Activated naive CD8-positive, alpha-beta T cell treated with anti-CD3 and anti-CD28 coated beads, Interleukin-2, amount 50 U/mL, for 24 hours (primary cell): ENCODE measurements at regions not wholly inside any gene's neighbourhood (a gene's known extent, or its start where the extent isn't known, plus 50 kb on each side); places are given as distances from the start of the nearest gene placed in this dataset.
"Not testable (repeated sequence)": the region's sequence is repeated elsewhere in the genome, so short reads cannot be mapped to it uniquely, and the experiment has no call there.

ENCODE experiments used
- ATAC-seq: fragments of 150-1000 bp; cut with Tn5 transposase; one replicate; pipeline ENCODE4 v1.10.0; 2021
- DNase-seq: peaks from one replicate; pipeline ENCODE4 v3.0.0; 2021
- H3K27ac Mint-ChIP-seq: one replicate; pipeline ENCODE4 v1.8.0; 2021; ENCODE audit warnings: mild to moderate bottlenecking, mixed read lengths
- H3K27me3 Mint-ChIP-seq: one replicate; pipeline ENCODE4 v1.8.0; 2021; ENCODE audit warnings: mixed read lengths
- H3K36me3 Mint-ChIP-seq: one replicate; pipeline ENCODE4 v1.8.0; 2021; ENCODE audit warnings: low read depth, mixed read lengths
- H3K4me1 Mint-ChIP-seq: one replicate; pipeline ENCODE4 v1.8.0; 2021; ENCODE audit warnings: mixed read lengths
- H3K4me3 Mint-ChIP-seq: one replicate; pipeline ENCODE4 v1.8.0; 2021; ENCODE audit warnings: mild to moderate bottlenecking, moderate library complexity, mixed read lengths
- H3K9me3 Mint-ChIP-seq: one replicate; pipeline ENCODE4 v1.8.0; 2021; ENCODE audit warnings: mixed read lengths

DNA sequence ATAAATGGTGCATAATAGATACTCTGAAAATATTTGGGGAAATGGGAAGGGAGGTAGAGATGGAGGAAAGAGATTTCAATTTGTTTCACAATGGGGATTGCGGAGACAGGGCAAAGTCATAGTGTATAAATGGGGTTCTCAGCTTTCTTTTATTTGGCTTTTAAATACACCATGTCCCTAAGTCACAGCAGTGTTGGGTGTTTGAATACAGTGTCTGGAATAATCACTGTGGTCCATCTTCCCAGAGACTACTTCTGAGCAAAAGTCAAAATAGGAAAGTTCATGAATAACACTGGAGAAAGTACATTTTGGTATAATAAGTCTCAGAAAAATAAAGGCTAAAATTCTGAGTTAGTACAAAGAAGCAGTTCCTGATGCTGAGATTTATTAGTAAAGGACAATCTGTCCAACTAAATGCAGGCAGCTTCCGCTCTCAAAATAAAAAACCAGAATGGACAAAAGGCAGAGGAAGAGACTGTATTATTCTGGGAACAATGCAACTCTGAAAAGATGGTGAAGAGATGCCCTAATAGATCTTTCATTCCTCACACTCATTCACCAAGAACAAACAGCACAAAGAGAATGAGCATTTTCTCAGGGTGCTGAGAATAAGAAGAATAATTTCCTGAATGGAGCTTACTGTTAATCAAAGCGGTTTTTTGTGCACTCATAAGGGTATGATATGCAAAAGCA, 295.4 kb upstream of the PIK3C3 start:
- Mint-ChIP-seq H3K36me3 (no peaks in the 10 kb centered on the region), H3K27ac (no peak overlapping the region), H3K4me3 (no peak overlapping the region), H3K9me3 (peaks cover 4% of the 10 kb centered on the region), H3K27me3 (no peaks in the 10 kb centered on the region), H3K4me1 (no peaks in the 10 kb centered on the region)
- DNase-seq (no peak), ATAC-seq (no peak)

DNA sequence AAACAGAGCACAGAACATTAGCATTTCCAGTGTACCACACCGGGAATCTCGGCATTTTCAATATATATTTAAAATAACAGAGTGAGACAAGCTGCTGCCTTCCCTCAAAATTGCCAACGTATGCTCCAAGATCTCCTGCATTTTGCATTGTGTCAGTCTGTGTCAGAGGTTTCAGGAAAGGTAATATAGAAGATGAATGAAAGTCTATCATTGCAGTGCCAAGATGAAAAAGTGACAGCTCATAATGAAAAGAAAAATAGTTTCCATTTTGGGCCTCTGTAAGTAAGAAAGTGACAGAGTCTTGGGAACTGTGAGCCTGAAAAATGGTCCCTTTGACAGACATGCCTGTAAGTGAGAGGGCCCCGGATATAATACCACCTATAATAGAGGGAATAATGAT, 297.8 kb upstream of the PIK3C3 start:
- ATAC-seq (no peak), DNase-seq (no peak)
- Mint-ChIP-seq H3K27me3 (no peaks in the 10 kb centered on the region), H3K4me1 (no peaks in the 10 kb centered on the region), H3K36me3 (no peaks in the 10 kb centered on the region), H3K9me3 (peaks cover 4% of the 10 kb centered on the region), H3K27ac (no peak overlapping the region), H3K4me3 (no peak overlapping the region)

DNA sequence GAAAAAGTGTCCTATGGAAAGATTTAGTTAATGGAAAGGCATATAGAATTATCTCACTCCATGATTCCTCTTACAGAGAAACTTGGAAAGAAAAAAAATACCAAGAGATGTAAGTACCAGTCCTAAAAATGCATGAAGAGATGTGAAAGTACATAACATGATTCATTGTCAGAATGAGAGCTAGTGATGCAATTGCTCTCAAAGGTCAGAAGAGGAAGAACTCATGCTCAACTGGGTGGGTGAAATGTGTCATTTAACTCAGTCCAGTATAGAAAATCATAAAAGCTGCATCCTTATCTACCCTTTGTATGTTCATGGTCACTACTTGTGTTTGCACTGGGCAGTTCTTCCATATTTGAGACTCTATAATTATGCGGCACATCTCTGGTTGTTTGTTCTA, 300.0 kb upstream of the PIK3C3 start:
- no peak overlapping the region for H3K27ac Mint-ChIP-seq
- no peak for ATAC-seq
- H3K4me3 Mint-ChIP-seq: no peak overlapping the region
- no peaks in the 10 kb centered on the region for H3K9me3 Mint-ChIP-seq
- DNase-seq: no peak
- no peaks in the 10 kb centered on the region for H3K36me3 Mint-ChIP-seq
- H3K27me3 Mint-ChIP-seq: no peaks in the 10 kb centered on the region
- H3K4me1 Mint-ChIP-seq: no peaks in the 10 kb centered on the region

DNA sequence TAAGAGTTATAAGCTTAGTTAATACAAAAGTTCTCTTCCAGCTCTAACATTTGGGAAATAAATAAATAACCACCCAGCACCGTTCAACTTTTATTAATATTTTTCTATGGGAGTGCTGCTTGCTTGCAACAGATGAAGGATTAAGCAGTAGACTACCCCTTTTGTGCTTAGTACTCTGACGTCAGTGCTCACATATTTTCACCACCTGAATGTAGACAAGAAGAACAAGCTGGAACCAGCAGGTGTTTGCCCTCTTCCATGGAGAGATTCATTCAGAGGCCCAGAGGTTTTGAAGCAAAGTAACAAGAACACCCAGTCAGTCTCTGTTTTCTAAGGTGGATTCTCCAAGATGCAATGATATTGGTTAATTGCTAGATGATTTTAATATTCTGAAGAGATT, 307.1 kb upstream of the PIK3C3 start:
- Mint-ChIP-seq H3K27me3 (no peaks in the 10 kb centered on the region), H3K9me3 (no peaks in the 10 kb centered on the region), H3K4me3 (no peak overlapping the region), H3K36me3 (no peaks in the 10 kb centered on the region), H3K27ac (no peak overlapping the region), H3K4me1 (no peaks in the 10 kb centered on the region)
- ATAC-seq (no peak), DNase-seq (no peak)

DNA sequence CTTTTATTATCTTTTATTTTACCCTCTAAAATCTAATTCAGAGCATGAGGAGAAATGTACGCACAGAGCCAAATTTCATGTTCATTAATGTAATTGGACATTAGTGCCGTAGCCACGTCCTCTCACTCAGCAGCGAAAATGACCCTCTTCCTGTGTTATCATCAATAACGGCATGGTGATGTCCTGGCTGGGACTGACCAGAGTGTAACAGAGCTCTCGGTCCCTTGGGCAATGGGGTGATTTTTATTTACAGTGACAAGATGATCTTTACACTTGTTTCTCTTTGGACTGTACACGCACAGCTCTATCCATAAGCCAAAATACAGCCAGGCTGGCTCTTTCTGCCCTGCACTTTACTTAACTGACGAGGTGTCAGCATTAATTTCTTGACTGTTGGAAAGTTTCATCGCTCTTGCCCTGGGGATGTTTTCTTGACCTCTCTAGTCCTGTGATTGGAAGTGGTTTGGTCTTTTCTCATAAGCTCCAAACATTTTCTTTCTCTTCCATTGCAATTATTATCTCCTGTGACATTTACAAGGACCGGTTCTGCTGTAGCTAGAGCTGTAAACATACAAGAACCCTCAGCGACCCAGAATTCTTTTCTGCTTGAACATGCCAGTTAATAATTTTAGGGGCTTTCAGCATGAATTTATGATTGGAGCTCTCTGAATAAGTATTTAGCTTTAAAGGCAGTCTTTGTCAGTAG, 308.0 kb upstream of the PIK3C3 start:
- Mint-ChIP-seq H3K4me3 (no peak overlapping the region), H3K27ac (no peak overlapping the region)

DNA sequence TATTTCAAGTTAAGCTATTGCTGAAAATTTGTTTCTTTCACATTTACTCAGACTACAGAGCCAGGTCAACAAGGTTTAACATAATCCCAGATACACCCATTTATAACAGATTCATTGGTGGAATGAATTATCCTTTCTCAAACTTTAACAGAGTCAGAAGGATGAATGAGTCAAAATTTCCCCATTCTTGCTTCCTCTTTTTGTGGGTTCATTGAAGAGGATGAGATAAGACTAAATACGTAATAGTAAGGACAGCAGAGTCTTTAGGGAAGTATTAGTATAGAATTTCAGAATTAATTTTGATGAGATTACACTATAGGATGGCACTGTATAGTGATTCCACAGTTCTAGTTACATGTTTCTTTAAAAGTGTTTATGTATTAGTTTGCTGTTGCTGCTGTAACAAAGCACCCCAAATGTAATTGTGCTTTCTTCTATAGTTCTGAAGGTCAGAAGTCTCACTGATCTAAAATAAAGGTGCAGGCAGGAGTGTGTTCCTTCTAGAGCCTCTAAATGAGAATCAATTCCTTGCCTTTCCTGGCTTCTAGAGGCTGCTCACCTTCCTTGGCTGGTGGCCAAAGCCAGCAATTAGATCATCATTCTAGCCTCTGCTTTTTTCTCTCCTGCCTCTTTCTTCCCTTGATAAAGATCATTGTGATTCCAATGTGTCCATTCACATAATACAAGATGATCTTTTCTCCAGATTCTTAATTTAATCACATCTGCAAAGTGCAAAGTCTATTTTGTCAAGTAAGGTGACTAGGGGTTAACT, 309.3 kb upstream of the PIK3C3 start:
- H3K4me1 Mint-ChIP-seq: no peaks in the 10 kb centered on the region
- no peak for ATAC-seq
- no peak overlapping the region for H3K27ac Mint-ChIP-seq
- DNase-seq: no peak
- H3K4me3 Mint-ChIP-seq: no peak overlapping the region
- no peaks in the 10 kb centered on the region for H3K36me3 Mint-ChIP-seq
- peaks cover 4% of the 10 kb centered on the region for H3K9me3 Mint-ChIP-seq
- no peaks in the 10 kb centered on the region for H3K27me3 Mint-ChIP-seq

More for the DNA sequence above, 308.0 kb upstream of the PIK3C3 start:
- Mint-ChIP-seq H3K27me3 (no peaks in the 10 kb centered on the region), H3K9me3 (peaks cover under 1% of the 10 kb centered on the region), H3K4me1 (no peaks in the 10 kb centered on the region), H3K36me3 (no peaks in the 10 kb centered on the region)
- DNase-seq: no peak
- ATAC-seq: no peak

DNA sequence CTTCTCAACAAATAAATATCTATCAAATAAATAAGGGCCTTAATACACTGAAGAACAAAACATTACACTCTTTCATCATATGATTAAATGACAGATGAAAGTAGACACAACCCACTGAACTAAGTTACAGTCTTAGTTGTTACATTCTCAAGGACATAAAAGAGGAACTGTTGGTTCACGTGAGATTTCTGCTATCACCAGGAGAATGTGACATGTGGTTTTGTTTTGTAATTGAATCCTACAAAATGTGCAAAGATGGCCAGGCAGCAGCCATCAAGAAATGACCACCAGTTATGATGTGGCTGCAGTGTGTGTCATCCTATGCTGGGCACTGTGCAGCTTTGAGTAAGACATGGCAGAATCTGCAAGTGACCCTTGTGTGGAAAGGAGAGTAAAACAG, 310.6 kb upstream of the PIK3C3 start:
- H3K27ac Mint-ChIP-seq: no peak overlapping the region
- H3K4me1 Mint-ChIP-seq: no peaks in the 10 kb centered on the region
- peaks cover 4% of the 10 kb centered on the region for H3K9me3 Mint-ChIP-seq
- DNase-seq (no peak), ATAC-seq (no peak)
- no peaks in the 10 kb centered on the region for H3K36me3 Mint-ChIP-seq
- H3K4me3 Mint-ChIP-seq: no peak overlapping the region
- H3K27me3 Mint-ChIP-seq: no peaks in the 10 kb centered on the region

DNA sequence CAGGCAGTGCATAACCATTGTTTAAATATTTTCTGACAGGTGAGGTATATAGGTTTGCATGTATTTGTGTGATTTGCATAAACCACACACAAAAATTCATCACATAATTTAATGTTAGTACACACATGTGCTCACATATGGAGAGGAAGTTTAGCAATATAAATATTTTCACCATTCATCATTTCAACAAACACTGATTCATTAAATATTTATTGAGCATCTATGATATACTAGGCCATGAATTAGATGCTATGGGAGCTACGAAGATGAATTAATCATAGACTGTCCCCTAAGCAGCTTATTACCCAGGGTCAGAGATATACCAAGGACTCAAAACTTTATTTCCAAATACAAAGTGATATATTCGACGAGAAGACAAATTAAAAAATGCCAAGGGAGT, 311.6 kb upstream of the PIK3C3 start:
- peaks cover 4% of the 10 kb centered on the region for H3K9me3 Mint-ChIP-seq
- no peak for DNase-seq
- no peak overlapping the region for H3K27ac Mint-ChIP-seq
- no peak overlapping the region for H3K4me3 Mint-ChIP-seq
- H3K27me3 Mint-ChIP-seq: no peaks in the 10 kb centered on the region
- no peaks in the 10 kb centered on the region for H3K36me3 Mint-ChIP-seq
- ATAC-seq: no peak
- no peaks in the 10 kb centered on the region for H3K4me1 Mint-ChIP-seq

DNA sequence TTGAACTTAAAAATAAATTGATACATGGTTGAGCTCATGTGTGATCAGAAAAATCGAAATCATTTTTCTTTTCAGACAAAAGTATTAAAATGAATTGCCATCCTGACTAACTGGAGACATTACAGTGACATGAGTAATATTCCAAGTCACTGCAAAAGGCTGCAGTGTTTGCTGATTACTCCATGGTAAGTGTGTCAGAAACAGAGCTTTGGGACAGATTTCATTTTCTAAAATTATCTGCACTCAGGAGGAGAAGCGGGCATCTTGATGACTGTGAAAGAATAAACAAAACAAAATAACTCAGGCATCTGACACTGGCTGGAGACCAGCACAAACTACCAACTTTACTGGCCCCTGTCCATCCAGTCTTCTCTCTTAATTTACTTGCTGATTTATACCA, 312.3 kb upstream of the PIK3C3 start:
- Mint-ChIP-seq H3K36me3 (no peaks in the 10 kb centered on the region), H3K27ac (no peak overlapping the region), H3K4me3 (no peak overlapping the region), H3K27me3 (no peaks in the 10 kb centered on the region), H3K4me1 (no peaks in the 10 kb centered on the region), H3K9me3 (peaks cover 4% of the 10 kb centered on the region)
- DNase-seq (no peak), ATAC-seq (no peak)

DNA sequence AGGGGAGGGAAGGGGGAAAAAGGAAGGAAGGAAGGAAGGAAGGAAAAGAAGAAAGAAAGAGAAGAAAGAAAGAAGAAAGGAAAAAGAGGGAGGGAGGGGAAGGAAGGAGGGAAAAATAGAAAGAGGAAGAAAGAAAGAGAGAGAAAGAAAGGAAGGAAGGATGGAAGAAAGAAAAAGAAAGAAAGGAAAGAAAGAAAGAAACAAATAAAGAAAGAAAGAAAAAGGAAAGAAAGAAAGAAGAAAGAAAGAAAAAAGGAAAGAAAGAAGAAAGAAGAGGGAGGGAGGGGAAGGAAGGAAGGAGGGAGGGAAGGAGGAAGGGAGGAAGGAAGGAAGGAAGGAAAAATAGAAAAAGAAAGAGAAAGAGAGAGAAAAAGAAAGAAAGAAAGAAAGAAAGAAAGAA, 315.8 kb upstream of the PIK3C3 start:
- ATAC-seq (no peak), DNase-seq (no peak)
- H3K9me3 Mint-ChIP-seq: peaks cover 4% of the 10 kb centered on the region
- H3K36me3 Mint-ChIP-seq: no peaks in the 10 kb centered on the region
- H3K4me3 Mint-ChIP-seq: no peak overlapping the region
- H3K4me1 Mint-ChIP-seq: no peaks in the 10 kb centered on the region
- no peak overlapping the region for H3K27ac Mint-ChIP-seq
- no peaks in the 10 kb centered on the region for H3K27me3 Mint-ChIP-seq

DNA sequence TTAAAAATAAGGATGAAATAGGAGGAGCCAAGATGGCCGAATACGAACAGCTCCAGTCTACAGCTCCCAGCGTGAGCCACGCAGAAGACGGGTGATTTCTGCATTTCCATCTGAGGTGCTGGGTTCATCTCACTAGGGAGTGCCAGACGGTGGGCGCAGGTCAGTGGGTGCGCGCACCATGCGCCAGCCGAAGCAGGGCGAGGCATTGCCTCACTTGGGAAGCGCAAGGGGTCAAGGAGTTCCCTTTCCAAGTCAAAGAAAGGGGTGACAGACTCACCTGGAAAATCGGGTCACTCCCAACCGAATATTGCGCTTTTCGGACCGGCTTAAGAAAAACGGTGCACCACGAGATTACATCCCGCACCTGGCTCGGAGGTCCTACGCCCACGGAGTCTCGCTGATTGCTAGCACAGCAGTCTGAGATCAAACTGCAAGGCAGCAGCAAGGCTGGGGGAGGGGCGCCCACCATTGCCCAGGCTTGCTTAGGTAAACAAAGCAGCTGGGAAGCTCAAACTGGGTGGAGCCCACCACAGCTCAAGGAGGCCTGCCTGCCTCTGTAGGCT, 323.2 kb upstream of the PIK3C3 start:
- not testable (repeated sequence) for H3K36me3 Mint-ChIP-seq, H3K9me3 Mint-ChIP-seq, H3K4me3 Mint-ChIP-seq, ATAC-seq, H3K27me3 Mint-ChIP-seq, H3K27ac Mint-ChIP-seq, DNase-seq, H3K4me1 Mint-ChIP-seq

DNA sequence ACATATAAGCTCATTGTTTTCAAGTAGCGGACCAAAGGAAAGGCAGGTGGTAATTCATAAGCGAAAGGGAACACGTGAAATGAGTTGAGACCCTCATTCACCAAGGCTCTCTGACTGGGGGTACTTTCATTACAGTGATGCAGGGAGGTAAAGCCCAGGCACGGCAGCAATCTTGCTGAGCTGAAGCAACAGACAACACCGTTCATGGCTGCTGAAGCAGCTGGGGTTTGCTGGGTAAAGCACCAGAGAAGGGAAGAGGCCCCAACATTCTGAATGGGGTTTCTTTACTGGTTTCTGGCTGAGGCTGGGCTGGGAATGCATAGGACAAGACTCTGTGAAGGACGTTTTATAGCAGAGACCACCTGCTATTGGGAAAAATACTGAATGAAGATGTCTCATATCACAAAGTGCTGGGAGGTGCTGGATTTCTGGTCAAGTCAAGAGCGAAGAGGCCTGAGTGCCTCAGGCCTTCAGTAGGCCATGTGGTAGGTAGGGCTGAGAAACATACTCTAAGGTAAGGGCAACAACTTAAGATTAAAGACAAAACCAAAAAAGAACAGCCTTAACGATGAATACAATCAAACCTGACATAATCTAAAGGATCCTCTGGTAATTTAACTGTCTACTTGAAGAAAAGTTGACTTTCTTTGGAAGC, 324.7 kb upstream of the PIK3C3 start:
- Mint-ChIP-seq H3K4me3 (no peak overlapping the region), H3K9me3 (peaks cover 7% of the 10 kb centered on the region), H3K4me1 (no peaks in the 10 kb centered on the region), H3K36me3 (no peaks in the 10 kb centered on the region), H3K27me3 (no peaks in the 10 kb centered on the region), H3K27ac (no peak overlapping the region)
- no peak for ATAC-seq
- no peak for DNase-seq

DNA sequence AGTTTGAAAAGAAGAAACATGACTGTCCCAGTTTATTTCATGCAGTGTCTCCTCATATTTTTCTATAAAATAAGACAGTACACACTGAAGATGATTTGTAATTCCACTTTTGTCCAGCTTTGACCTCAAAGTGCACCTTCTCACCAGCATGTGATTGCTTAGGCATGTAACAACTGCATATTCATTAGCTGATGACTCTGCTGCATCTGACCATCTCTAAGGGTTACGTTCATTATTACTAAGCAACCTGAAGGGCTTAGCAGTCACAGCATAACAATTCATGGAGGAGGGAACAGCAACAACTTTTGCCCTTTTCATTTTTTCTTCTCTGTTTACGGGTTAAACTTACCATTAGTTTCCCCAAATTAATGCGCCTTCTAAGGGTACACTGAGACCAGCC, 330.6 kb upstream of the PIK3C3 start:
- no peak for ATAC-seq
- no peaks in the 10 kb centered on the region for H3K27me3 Mint-ChIP-seq
- H3K36me3 Mint-ChIP-seq: no peaks in the 10 kb centered on the region
- DNase-seq: no peak
- H3K4me1 Mint-ChIP-seq: no peaks in the 10 kb centered on the region
- H3K4me3 Mint-ChIP-seq: no peak overlapping the region
- H3K27ac Mint-ChIP-seq: no peak overlapping the region
- peaks cover 8% of the 10 kb centered on the region for H3K9me3 Mint-ChIP-seq

DNA sequence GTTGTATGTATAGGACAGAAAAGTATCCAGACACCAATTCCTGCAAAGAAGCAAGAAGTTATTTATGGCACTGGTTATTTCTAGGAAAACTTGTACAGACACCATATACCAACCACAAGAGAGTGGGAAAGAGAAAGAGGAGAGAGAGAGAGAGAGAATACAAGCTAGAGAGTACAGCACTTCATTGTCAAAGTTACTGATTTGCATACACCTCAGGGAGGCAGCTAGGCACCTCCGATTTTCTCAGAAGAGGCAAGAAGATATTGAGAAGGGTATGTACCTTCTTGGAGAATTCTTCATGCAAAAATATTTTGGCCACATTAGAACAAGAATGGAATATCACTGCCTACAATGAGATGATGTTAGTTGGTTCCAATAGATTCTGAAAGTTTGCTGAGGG, 333.9 kb upstream of the PIK3C3 start:
- no peak for DNase-seq
- no peak overlapping the region for H3K4me3 Mint-ChIP-seq
- no peaks in the 10 kb centered on the region for H3K36me3 Mint-ChIP-seq
- ATAC-seq: no peak
- H3K27me3 Mint-ChIP-seq: no peaks in the 10 kb centered on the region
- H3K4me1 Mint-ChIP-seq: no peaks in the 10 kb centered on the region
- no peak overlapping the region for H3K27ac Mint-ChIP-seq
- peaks cover 4% of the 10 kb centered on the region for H3K9me3 Mint-ChIP-seq
